ENCODE measurements at regions not wholly inside any gene's neighbourhood (a gene's known extent, or its start where the extent isn't known, plus 50 kb on each side); places are given as distances from the start of the nearest gene placed in this dataset.

- H3K4me1 ChIP-seq (ENCODE audit: insufficient read depth, low read length, poor library complexity, severe bottlenecking) = no peaks in the 10 kb centered on the region
- no peak overlapping the region for H3K9ac ChIP-seq (ENCODE audit: low read depth, low read length, poor library complexity, severe bottlenecking)
- no peaks in the 10 kb centered on the region for H3K79me2 ChIP-seq (ENCODE audit: insufficient read depth, low read length)
- no peak overlapping the region for H2AFZ ChIP-seq (ENCODE audit: low read length)
- no peaks in the 10 kb centered on the region for H3K9me2 ChIP-seq (replicated peaks; ENCODE audit: low read depth, low read length)
- no peak overlapping the region for H3K4me2 ChIP-seq (ENCODE audit: low read depth, low read length, poor library complexity, severe bottlenecking)
- no peaks in the 10 kb centered on the region for H3K36me3 ChIP-seq (ENCODE audit: insufficient read depth, low read length)
- H3K27me3 ChIP-seq (ENCODE audit: insufficient read depth, low read length, poor library complexity, severe bottlenecking) = no peaks in the 10 kb centered on the region
- no peaks in the 10 kb centered on the region for H3F3A ChIP-seq (ENCODE audit: low read depth)
- TF ChIP-seq EZH2phosphoT487 (IDR thresholded peaks at IDR 0.05; ENCODE audit: borderline replicate concordance) = no peak
- no peak for TF ChIP-seq CTCF (conservative IDR thresholded peaks at IDR 0.05; ENCODE audit: low read length)
- H3K9me3 ChIP-seq (ENCODE audit: insufficient read depth, low read depth, low read length) = no peaks in the 10 kb centered on the region
- no peaks in the 10 kb centered on the region for H4K20me1 ChIP-seq (ENCODE audit: insufficient read depth, low read length, poor library complexity, severe bottlenecking)
- no peak overlapping the region for H3K4me3 ChIP-seq (ENCODE audit: low read length, poor library complexity, severe bottlenecking)
Observed at GRCh38 chr1:30611741-30612309, 111.6 kb downstream of the MATN1 start.

- Histone ChIP-seq H3K4me2 (ENCODE audit: low read depth, low read length, poor library complexity, severe bottlenecking) (no peak overlapping the region), H3K9me3 (ENCODE audit: insufficient read depth, low read depth, low read length) (no peaks in the 10 kb centered on the region), H3K36me3 (ENCODE audit: insufficient read depth, low read length) (no peaks in the 10 kb centered on the region), H3F3A (ENCODE audit: low read depth) (no peaks in the 10 kb centered on the region), H3K4me1 (ENCODE audit: insufficient read depth, low read length, poor library complexity, severe bottlenecking) (no peaks in the 10 kb centered on the region), H4K20me1 (ENCODE audit: insufficient read depth, low read length, poor library complexity, severe bottlenecking) (no peaks in the 10 kb centered on the region), H3K27me3 (ENCODE audit: insufficient read depth, low read length, poor library complexity, severe bottlenecking) (no peaks in the 10 kb centered on the region), H3K4me3 (ENCODE audit: low read length, poor library complexity, severe bottlenecking) (no peak overlapping the region), H3K9me2 (replicated peaks; ENCODE audit: low read depth, low read length) (no peaks in the 10 kb centered on the region), H2AFZ (ENCODE audit: low read length) (no peak overlapping the region), H3K79me2 (ENCODE audit: insufficient read depth, low read length) (no peaks in the 10 kb centered on the region), H3K9ac (ENCODE audit: low read depth, low read length, poor library complexity, severe bottlenecking) (no peak overlapping the region)
- TF ChIP-seq EZH2phosphoT487 (IDR thresholded peaks at IDR 0.05; ENCODE audit: borderline replicate concordance) = no peak
- TF ChIP-seq CTCF (conservative IDR thresholded peaks at IDR 0.05; ENCODE audit: low read length) = no peak
Observed at GRCh38 chr1:30610917-30611316, 112.5 kb downstream of the MATN1 start.

- no peaks in the 10 kb centered on the region for H3K4me1 ChIP-seq (ENCODE audit: insufficient read depth, low read length, poor library complexity, severe bottlenecking)
- H3K4me3 ChIP-seq (ENCODE audit: low read length, poor library complexity, severe bottlenecking) = no peak overlapping the region
- no peaks in the 10 kb centered on the region for H3F3A ChIP-seq (ENCODE audit: low read depth)
- H3K36me3 ChIP-seq (ENCODE audit: insufficient read depth, low read length) = no peaks in the 10 kb centered on the region
- no peaks in the 10 kb centered on the region for H3K79me2 ChIP-seq (ENCODE audit: insufficient read depth, low read length)
- no peak overlapping the region for H3K9ac ChIP-seq (ENCODE audit: low read depth, low read length, poor library complexity, severe bottlenecking)
- H3K27me3 ChIP-seq (ENCODE audit: insufficient read depth, low read length, poor library complexity, severe bottlenecking) = no peaks in the 10 kb centered on the region
- H2AFZ ChIP-seq (ENCODE audit: low read length) = no peak overlapping the region
- no peak overlapping the region for H3K4me2 ChIP-seq (ENCODE audit: low read depth, low read length, poor library complexity, severe bottlenecking)
- H4K20me1 ChIP-seq (ENCODE audit: insufficient read depth, low read length, poor library complexity, severe bottlenecking) = no peaks in the 10 kb centered on the region
- TF ChIP-seq CTCF (conservative IDR thresholded peaks at IDR 0.05; ENCODE audit: low read length) (no peak), EZH2phosphoT487 (IDR thresholded peaks at IDR 0.05; ENCODE audit: borderline replicate concordance) (no peak)
- no peaks in the 10 kb centered on the region for H3K9me2 ChIP-seq (replicated peaks; ENCODE audit: low read depth, low read length)
- no peaks in the 10 kb centered on the region for H3K9me3 ChIP-seq (ENCODE audit: insufficient read depth, low read depth, low read length)
Observed at GRCh38 chr1:30609999-30610345, 113.4 kb downstream of the MATN1 start.
